H54 (cell line): ENCODE measurements at regions not wholly inside any gene's neighbourhood (a gene's known extent, or its start where the extent isn't known, plus 50 kb on each side); places are given as distances from the start of the nearest gene placed in this dataset.
"Not testable (repeated sequence)": the region's sequence is repeated elsewhere in the genome, so short reads cannot be mapped to it uniquely, and the experiment has no call there.

Experiments
- DNase-seq: peaks from one replicate; pipeline ENCODE4 v3.0.0; 2011; ENCODE audit warnings: low spot score, mixed read lengths; ENCODE audit not compliant: insufficient read length
- FAIRE-seq: peaks from 3 replicates; lab custom pipeline; 2011; peaks lifted over from hg19 to GRCh38; lab: Jason Lieb, UNC
- POLR2A ChIP-seq: IDR thresholded peaks from 2 replicates; pipeline ENCODE4 v1.6.1; 2011; ENCODE audit warnings: low read depth, mild to moderate bottlenecking, low read length

DNA sequence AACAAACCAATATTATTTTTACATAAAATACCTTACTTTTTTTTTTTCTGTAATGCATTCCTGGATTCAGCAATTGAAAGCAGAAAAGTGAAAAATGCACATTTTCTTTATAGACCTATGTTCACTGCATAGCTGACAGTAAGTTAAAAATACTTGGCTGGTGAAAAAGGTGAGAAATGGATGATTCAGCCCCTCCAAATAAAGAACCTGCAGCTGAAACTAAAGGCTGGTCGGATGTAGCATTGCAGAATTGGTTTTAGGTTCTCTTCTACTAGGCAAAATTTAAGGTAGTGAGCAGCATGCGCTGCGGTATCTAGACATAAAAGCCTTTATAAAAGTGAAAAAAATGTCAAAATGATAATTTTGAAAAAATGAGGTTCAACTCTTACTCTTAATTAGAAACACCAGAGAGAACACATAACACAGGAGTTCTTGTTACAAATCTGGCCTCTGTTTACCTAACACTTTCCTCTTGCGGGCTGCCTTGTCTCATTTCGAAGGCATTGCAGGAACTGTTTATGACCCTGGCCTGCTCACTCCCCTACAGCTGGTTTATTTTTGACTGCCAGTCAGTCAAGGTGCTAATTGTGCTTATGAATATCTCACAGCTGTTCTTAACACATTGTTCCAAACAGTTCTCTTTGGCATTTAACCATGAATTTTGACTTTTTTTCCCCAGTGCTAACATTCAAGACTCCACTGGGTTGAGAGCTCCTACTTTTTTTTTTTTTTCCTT is 455.4 kb upstream of the TBL1XR1 start:
- FAIRE-seq (no peak), DNase-seq (no peak)
- TF ChIP-seq POLR2A: no peak

DNA sequence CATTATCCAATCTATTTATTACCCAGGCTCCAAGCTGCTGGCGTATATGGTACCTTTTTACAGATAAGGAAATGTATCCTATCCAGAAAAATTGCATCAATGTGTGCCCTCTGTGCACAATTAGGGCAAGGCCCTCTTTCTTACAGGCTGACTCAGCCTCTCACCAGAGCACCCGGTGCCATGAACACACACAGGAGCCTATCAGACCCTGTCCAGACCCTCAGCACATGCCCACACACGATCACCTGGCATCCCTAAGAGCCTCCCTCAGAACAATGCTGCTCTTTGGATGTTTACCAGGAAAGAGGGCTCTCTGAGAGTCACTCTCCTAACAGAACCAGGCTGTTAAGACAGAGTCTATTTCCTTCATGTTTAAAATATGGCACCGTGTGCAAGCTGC is 460.0 kb upstream of the TBL1XR1 start:
- DNase-seq (no peak), FAIRE-seq (no peak)
- TF ChIP-seq POLR2A: no peak

DNA sequence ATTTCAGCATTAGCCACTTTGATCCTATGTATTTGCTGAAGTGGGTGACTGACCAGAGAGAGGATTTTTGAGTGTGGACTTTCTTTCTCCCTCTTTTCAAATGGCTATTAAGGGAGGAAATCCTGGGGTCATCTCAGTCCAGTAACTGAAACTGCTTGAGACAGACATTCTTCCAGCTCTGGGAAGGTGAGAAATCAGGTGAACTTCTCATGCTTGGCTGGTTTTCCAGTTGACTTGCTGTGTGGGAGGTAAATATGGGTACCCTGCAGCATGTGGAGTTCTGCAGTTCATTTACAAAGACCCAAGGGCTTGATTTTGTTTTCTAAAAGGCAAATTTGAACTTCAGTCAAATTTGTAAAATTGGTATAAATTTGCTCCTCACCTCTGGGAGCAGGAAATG is 461.1 kb upstream of the TBL1XR1 start:
- no peak for DNase-seq
- no peak for FAIRE-seq
- no peak for TF ChIP-seq POLR2A

DNA sequence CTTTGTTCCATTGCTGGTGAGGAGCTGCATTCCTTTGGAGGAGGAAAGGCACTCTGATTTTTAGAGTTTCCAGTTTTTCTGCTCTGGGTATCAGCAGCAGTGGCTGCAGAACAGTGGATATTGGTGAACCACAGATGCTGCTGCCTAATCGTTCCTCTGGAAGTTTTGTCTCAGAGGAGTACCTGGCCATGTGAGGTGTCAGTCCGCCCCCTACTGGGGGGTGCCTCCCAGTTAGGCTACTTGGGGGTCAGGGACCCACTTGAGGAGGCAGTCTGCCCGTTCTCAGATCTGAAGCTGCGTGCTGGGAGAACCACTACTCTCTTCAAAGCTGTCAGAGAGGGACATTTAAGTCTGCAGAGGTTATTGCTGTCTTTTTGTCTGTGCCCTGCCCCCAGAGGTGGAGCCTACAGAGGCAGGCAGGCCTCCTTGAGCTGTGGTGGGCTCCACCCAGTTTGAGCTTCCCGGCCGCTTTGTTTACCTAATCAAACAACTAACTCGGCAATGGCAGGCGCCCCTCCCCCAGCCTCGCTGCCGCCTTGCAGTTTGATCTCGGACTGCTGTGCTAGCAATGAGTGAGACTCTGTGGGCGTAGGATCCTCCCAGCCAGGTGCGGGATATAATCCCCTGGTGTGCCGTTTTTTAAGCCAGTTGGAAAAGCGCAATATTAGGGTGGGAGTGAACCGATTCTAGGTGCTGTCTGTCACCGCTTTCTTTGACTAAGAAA is 467.3 kb upstream of the TBL1XR1 start:
- DNase-seq, FAIRE-seq: not testable (repeated sequence)

DNA sequence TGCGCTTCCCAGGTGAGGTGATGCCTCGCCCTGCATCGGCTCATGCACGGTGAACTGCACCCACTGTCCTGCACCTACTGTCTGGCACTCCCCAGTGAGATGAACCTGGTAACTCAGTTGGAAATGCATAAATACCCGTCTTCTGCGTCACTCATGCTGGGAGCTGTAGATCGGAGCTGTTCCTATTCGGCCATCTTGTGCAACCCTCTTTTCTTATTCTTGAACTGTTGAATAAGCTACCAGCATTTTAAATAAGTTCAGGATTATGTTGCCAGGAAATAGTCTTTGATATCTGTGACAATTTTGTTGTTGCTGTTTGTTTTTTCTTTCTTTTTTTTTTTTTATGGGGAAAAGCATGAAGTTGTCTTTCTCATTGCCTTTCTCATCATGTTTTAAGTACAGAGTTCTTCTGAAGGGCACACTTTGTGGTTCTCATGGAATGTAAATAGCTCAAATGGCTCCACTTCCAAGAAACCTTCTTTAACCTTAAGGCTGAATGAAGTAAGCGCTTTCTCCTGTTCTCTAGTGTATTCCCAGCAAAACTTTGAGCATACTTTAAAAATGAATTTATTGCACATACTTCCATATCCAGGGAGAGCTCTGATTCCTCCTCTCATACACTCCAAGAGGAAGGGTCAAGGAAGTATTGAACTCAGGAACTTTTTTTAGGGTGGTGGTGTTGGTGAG is 468.0 kb upstream of the TBL1XR1 start:
- TF ChIP-seq POLR2A: no peak
- FAIRE-seq (no peak), DNase-seq (no peak)

DNA sequence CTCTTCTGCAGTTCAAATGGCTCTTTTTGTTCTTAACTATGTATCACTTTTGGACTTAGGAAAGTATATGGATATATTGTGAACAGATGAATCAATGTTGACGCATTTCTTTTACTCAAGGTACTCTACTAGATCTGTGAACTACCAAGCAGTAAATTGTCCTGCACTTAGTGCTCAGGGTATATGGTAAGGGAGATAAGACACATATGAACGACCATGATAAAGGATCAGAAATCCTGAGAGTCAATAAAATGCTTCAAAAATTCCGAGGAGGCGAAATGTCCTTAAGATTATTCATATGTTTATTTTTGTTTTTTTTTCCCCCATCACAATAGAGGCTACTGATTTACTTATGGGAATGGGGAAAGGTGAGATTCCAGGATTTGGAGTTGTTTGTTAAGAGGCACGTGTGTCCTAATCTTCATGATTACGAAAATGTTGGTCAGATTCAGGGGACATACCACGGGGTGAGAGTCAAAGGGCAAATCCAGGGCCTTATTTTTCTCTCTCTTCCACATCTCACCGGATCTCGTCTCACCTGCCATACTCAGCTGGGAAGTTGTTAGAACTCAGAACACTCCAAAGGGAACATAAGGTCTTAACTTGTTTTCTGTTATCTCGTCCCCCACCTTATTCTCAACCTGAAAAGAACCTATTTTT is 475.1 kb upstream of the TBL1XR1 start:
- no peak for TF ChIP-seq POLR2A
- no peak for DNase-seq
- no peak for FAIRE-seq

DNA sequence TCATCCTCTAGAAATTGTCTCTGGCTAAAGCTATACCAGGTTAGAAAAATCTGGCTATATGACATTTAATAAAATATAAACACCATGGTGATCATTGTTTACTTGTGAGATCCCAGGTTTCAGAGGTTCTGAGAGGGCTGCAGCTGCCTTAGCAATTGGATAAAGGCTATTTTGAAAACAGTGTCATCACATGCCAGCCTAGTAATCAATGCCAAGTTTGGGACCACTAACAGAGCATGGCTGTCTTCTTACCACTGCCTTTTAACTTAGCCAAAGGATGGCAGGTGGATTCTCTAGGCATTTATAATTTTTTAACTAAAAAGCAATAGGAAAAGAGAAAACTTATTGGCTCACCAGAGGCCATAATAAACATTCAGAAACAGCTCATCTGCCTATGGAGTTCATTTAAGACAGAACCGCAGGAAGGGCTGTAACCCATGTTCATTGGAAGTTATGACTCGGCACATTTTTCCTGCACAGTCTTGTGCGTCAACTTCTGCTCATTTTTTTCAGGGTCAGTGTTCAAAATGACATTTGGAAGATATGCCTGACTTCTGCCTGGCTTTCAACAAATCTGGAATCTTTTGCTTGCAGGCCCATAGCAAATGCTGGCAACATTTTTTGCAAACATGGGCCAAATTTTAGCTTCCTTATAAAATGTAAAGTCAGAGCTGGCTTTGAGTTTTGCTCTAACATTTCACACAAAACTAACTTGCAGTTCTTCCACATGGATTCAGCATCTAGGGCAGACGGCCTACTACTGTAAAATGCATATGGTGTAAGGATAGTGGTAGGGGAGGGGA is 476.0 kb upstream of the TBL1XR1 start:
- TF ChIP-seq POLR2A: no peak
- no peak for DNase-seq
- no peak for FAIRE-seq

DNA sequence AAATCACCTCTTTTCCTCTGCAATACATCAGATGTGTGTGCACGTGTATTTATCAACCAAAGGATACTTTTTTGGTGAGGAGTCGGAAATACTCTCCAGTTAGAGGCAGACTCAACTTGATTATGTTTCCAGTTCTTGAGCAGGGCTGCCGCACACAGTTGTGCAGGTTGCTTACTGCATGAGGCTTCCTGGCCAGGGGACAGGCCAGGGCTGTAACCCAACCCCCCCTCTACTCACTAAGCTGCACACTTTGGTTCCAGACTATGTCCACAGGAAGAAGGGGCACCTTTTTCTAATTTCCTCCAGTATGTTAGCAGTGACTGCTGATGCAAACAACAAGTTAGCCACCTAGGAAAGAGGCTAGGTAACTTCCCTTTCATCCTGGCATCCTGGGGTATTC is 476.9 kb upstream of the TBL1XR1 start:
- no peak for FAIRE-seq
- no peak for DNase-seq
- TF ChIP-seq POLR2A: no peak

DNA sequence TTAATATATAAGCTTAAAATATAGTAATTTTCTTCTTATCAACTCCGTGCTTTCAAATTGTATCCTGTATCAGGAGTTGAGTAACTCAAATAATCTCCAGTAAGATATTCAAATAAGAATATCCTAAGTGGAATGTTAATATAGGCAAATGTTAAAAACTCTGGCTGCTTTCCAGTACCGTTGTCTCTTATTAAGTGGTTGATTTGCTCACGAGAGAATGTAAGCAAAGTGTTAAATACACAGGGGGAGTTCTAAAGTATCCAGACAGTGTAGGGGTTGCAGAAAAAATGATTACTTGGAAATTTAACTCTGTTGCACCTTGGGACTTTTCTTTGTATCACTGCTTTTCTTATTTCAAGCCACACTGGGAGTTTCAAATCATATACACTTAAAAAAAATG is 478.9 kb upstream of the TBL1XR1 start:
- no peak for FAIRE-seq
- TF ChIP-seq POLR2A: no peak
- no peak for DNase-seq

DNA sequence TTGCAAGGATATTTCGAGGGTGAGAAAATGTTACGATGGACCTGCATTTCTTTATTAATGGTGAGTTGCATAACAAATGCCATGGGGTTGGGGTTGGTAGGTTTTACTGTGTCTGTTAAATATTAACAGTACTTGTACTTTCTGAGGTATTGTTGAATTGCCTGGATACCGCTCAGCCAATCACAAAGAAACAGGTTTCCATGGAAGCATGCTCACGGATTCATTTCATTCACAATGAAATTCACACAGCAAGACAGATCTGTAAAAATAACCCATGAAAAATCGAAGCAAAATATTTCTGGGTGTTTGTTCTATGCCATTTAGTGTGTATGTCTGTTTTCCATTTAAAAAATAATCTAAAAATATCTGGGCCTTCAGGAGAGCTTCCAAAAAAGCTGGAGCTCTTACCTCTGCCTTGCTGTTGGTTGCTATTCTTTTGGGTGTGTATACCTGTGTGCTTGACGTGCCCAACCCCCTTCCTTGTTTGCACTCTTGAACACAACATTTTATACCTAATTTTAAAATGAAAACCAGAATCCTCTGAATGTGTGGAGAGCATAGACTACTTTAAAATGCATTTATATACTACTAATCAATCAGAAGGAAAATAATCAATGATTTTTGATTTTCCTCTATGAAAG is 479.8 kb upstream of the TBL1XR1 start:
- DNase-seq (no peak), FAIRE-seq (no peak)
- TF ChIP-seq POLR2A: no peak

DNA sequence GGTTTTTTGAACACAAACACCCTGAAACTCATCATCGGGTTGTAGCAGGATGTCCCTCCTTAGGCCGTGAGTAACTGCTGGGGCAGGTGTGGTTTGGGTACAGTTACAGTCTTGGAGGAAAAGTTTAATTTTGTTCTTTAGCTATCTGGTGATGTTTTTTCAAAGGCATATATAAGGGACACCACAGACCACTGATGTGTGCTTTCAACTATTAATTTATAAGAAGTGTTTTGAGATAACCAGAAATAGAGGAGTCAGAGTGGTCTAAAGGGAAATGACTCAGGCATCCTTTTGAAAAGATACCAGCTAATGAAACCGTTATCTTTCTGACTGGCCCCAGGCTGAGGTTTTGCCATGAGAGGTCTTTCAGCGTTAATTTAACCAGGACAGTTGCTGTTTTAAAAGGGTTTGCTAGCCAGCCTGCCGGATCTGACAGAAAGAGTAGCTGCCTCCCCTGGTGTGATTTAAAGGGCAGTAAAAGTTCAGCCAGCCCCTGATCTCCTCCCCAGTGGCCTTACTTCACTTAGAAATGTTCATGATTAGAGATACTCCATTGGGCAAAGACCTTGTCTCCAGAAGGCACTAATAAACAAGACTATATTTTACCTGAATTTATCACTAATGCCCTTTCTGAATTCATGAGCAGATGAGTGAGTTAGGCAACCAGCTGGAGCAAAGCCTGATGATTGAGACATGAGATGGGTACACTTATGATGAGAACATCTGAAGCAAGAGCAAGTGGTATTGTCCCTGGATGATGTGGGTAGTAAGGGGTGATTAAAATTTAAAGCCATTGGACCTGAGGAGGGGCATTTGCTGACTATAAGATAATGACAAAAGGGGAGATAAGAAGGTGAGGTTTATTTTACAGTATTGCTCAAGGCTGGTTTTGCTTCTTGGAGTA is 482.5 kb upstream of the TBL1XR1 start:
- TF ChIP-seq POLR2A: no peak
- DNase-seq (no peak), FAIRE-seq (peak; percentile 85)

DNA sequence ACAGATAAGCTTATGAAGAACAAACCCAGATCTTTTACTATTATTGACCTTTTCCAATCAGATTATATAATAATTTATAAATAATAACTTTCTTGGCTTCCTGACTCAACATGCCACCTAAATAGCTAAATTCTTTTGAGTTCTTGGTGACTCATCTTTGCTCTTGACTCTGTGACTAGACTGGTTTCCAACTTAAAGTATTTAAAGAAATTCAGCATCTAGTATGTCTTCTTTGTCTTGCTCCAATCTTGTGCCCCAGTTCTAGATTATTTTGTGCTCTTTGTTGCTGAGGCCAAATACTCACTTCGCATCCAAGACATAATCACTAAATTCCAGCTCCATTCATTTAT is 483.2 kb upstream of the TBL1XR1 start:
- FAIRE-seq (peak; percentile 38), DNase-seq (no peak)
- TF ChIP-seq POLR2A: no peak
